Gastroesophageal sphincter (tissue), 3 donors: ENCODE measurements at regions not wholly inside any gene's neighbourhood (a gene's known extent, or its start where the extent isn't known, plus 50 kb on each side); places are given as distances from the start of the nearest gene placed in this dataset.

Experiments
- CTCF ChIP-seq, 4 experiments: fragments of 200-600 bp in 2 of 4; fragments of 450-650 bp in 2 of 4; sonication (generic) in 1 of 4; IDR thresholded peaks; one replicate each; pipeline ENCODE4 v1.5.1; 2017 to 2019; ENCODE audit warnings: antibody characterized with exemption in 4 of 4, mild to moderate bottlenecking in 2 of 4, moderate library complexity in 2 of 4
- POLR2A ChIP-seq, 2 donors: fragments of 450-650 bp; IDR thresholded peaks; one replicate each; pipeline ENCODE4 v1.6.1; 2017; ENCODE audit warnings: antibody characterized with exemption in 2 of 2, mild to moderate bottlenecking in 2 of 2, moderate library complexity in 1 of 2
- POLR2AphosphoS5 ChIP-seq: sonication (generic); formaldehyde crosslinking; IDR thresholded peaks from one replicate; pipeline ENCODE4 v1.6.1; 2017; ENCODE audit warnings: antibody characterized with exemption

- TF ChIP-seq CTCF (IDR thresholded peaks at IDR 0.05): no peak
- no peak for TF ChIP-seq POLR2AphosphoS5
- TF ChIP-seq POLR2A (IDR thresholded peaks at IDR 0.05): no peak
Measured at GRCh38 chr4:175271010-175271630, 353.0 kb downstream of the ADAM29 start.
